Loucy (cell line): ENCODE measurements at regions not wholly inside any gene's neighbourhood (a gene's known extent, or its start where the extent isn't known, plus 50 kb on each side); places are given as distances from the start of the nearest gene placed in this dataset.

Source experiments
- H2AFZ ChIP-seq: fragments of 200-600 bp; sonication (generic); 2 replicates; pipeline ENCODE4 v1.6.0; 2016; ENCODE audit warnings: antibody characterized with exemption, mild to moderate bottlenecking, low read length, moderate library complexity
- H3F3A ChIP-seq: fragments of 200-600 bp; 2 replicates; pipeline ENCODE4 v1.6.0; 2016; ENCODE audit warnings: antibody characterized with exemption, low read depth, mild to moderate bottlenecking
- H3K27me3 ChIP-seq: fragments of 200-600 bp; sonication (generic); 2 replicates; pipeline ENCODE4 v1.6.1; 2014; ENCODE audit warnings: low read length, mild to moderate bottlenecking; ENCODE audit not compliant: insufficient read depth, poor library complexity, severe bottlenecking
- H3K36me3 ChIP-seq: fragments of 200-600 bp; sonication (generic); 2 replicates; pipeline ENCODE4 v1.6.1; 2016; ENCODE audit warnings: low read length; ENCODE audit not compliant: insufficient read depth
- H3K4me1 ChIP-seq: fragments of 200-600 bp; sonication (generic); 2 replicates; pipeline ENCODE4 v1.5.1; 2014; ENCODE audit warnings: low read length, mild to moderate bottlenecking; ENCODE audit not compliant: insufficient read depth, poor library complexity, severe bottlenecking
- H3K4me2 ChIP-seq: fragments of 200-600 bp; sonication (generic); 2 replicates; pipeline ENCODE4 v1.6.0; 2014; ENCODE audit warnings: antibody characterized with exemption, low read length, low read depth, mild to moderate bottlenecking; ENCODE audit not compliant: poor library complexity, severe bottlenecking
- H3K4me3 ChIP-seq: fragments of 200-600 bp; sonication (generic); 2 replicates; pipeline ENCODE4 v1.5.1; 2014; ENCODE audit warnings: low read length, mild to moderate bottlenecking, mixed read lengths; ENCODE audit not compliant: poor library complexity, severe bottlenecking
- H3K79me2 ChIP-seq: fragments of 200-600 bp; sonication (generic); 2 replicates; pipeline ENCODE4 v1.6.1; 2014; ENCODE audit warnings: low read length; ENCODE audit not compliant: insufficient read depth
- H3K9ac ChIP-seq: fragments of 200-600 bp; sonication (generic); 2 replicates; pipeline ENCODE4 v1.6.0; 2014; ENCODE audit warnings: mild to moderate bottlenecking, low read depth, low read length, moderate library complexity; ENCODE audit not compliant: poor library complexity, severe bottlenecking
- H3K9me2 ChIP-seq: fragments of 200-600 bp; sonication (generic); replicated peaks from 2 replicates; pipeline ENCODE4 v1.6.1; 2016; ENCODE audit warnings: low read depth, low read length, mixed read lengths
- H3K9me3 ChIP-seq: fragments of 200-600 bp; sonication (generic); 2 replicates; pipeline ENCODE4 v1.6.1; 2014; ENCODE audit warnings: mild to moderate bottlenecking, antibody characterized with exemption, low read length, low read depth; ENCODE audit not compliant: insufficient read depth
- H4K20me1 ChIP-seq: fragments of 200-600 bp; sonication (generic); 2 replicates; pipeline ENCODE4 v1.6.0; 2014; ENCODE audit warnings: antibody characterized with exemption, low read length, mild to moderate bottlenecking; ENCODE audit not compliant: insufficient read depth, poor library complexity, severe bottlenecking
- EZH2phosphoT487 ChIP-seq: fragments of 200-600 bp; IDR thresholded peaks from 2 replicates; pipeline ENCODE4 v1.6.1; 2018; ENCODE audit warnings: antibody characterized with exemption, mild to moderate bottlenecking, moderate library complexity, borderline replicate concordance
- TF ChIP-seq, protein P1 (sequence below): fragments of 200-600 bp; sonication (generic); conservative IDR thresholded peaks from 2 replicates; pipeline ENCODE4 v1.5.1; 2014; ENCODE audit warnings: mild to moderate bottlenecking, antibody characterized with exemption, low read length

DNA sequence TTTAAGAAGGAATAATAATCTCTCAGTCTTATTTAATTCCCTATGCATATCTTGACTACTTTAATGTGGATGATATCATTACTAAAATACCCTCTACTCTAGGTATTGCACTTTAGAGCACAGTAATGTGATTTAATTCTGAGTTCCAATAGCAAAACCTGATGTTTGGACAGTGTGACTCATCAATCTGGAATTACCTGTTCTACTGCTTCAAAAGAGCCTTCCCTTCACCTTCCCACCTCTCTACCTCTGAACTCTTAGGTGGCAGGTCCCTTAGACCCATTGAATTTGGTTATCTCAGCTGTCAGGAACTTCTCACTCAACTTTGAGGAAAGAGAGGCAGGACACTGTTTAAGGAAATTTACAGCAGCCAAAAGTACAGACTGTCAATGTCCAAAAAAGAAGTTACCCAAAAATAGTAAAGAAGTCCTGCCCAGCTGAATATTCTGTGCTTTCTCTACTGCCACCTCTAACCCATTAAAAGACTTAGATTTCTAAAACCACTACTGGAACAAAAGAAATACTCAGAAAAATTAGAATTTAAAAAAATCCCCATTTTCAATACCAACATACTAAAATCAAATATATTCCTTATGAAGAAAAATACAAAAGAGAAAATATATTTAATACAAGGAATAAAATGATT lies 123.1 kb upstream of the GPM6A start:
- H4K20me1 ChIP-seq: no peaks in the 10 kb centered on the region
- no peaks in the 10 kb centered on the region for H3K9me2 ChIP-seq
- H3K9me3 ChIP-seq: no peaks in the 10 kb centered on the region
- no peak overlapping the region for H3K9ac ChIP-seq
- H2AFZ ChIP-seq: no peak overlapping the region
- no peaks in the 10 kb centered on the region for H3F3A ChIP-seq
- TF ChIP-seq, protein P1, sequence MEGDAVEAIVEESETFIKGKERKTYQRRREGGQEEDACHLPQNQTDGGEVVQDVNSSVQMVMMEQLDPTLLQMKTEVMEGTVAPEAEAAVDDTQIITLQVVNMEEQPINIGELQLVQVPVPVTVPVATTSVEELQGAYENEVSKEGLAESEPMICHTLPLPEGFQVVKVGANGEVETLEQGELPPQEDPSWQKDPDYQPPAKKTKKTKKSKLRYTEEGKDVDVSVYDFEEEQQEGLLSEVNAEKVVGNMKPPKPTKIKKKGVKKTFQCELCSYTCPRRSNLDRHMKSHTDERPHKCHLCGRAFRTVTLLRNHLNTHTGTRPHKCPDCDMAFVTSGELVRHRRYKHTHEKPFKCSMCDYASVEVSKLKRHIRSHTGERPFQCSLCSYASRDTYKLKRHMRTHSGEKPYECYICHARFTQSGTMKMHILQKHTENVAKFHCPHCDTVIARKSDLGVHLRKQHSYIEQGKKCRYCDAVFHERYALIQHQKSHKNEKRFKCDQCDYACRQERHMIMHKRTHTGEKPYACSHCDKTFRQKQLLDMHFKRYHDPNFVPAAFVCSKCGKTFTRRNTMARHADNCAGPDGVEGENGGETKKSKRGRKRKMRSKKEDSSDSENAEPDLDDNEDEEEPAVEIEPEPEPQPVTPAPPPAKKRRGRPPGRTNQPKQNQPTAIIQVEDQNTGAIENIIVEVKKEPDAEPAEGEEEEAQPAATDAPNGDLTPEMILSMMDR: no peak
- no peak for TF ChIP-seq EZH2phosphoT487
- H3K4me1 ChIP-seq: no peaks in the 10 kb centered on the region
- H3K4me2 ChIP-seq: no peak overlapping the region
- no peaks in the 10 kb centered on the region for H3K27me3 ChIP-seq
- no peak overlapping the region for H3K4me3 ChIP-seq
- no peaks in the 10 kb centered on the region for H3K36me3 ChIP-seq
- H3K79me2 ChIP-seq: no peaks in the 10 kb centered on the region

DNA sequence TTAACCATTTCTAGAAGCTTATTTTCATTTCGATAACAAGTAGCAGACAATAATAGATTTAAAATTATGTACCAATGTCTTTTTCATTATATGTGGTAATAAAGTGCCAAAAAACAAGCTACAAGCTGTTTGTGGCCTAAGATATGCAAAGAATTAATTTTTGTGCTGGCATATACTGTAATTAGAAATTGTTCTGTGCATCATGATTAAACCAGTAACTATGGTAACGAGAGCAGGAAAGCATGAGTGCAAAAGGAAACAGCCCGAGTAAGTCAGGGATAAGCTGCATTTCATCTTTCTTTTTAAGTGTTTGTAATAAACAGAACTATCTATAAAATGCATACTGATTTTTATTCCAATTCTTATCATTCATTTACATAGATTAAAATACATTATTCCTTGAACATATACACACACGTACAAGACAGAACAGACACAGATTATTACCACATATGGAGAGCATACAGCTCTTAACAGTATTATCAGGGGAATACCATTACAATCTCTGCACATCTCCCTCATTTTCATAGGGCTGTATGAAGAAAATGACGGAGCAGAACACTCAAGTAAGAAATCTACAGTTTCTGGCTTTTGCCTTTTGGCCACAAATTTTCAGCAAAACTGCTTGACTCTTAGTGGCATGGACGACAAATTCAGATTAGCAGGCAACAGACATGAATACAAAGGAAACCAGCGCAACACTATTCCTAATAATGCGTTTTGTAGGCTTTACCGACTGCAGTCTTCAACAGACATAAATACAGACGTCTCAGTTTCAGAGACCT lies 121.3 kb upstream of the WDR17 start:
- Histone ChIP-seq H3K79me2 (no peaks in the 10 kb centered on the region), H3K4me2 (no peak overlapping the region), H3K4me3 (no peak overlapping the region), H3K9me2 (no peaks in the 10 kb centered on the region), H3K9ac (no peak overlapping the region), H3K4me1 (no peaks in the 10 kb centered on the region), H3K36me3 (no peaks in the 10 kb centered on the region), H3K27me3 (no peaks in the 10 kb centered on the region), H4K20me1 (no peaks in the 10 kb centered on the region), H3K9me3 (no peaks in the 10 kb centered on the region), H2AFZ (no peak overlapping the region), H3F3A (no peaks in the 10 kb centered on the region)
- no peak for TF ChIP-seq EZH2phosphoT487
- TF ChIP-seq, protein P1: no peak

DNA sequence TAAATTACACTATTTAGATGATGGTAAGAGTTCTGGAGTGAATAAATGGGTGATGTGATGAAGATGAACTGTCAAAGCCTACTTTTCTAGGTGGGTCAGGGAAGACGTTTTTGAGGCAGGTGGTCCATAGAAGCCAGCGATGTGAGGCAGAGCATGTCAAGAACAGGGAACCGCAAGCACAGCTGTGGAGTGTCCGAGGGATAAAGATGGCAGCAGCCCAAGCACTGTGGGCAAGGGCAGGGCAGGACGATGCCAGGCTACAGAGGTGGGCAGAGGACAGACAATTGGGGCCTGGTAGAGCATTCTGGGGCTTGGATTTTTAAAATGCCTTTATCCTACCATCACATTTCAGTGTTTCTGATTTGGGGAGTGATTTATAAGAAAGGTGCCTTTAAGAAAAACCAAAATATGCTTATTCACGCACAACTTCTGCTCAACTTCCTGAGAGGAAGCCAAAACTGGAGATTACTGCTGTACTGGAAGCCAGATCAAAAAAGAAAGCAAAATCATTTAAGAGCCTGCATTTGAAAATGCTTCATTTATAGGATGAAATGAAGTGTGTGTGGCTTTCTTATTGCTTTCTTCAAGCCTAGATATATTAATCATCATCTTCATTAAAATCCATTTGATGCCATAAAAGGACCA lies 119.0 kb upstream of the WDR17 start:
- Histone ChIP-seq H3K9me2 (no peaks in the 10 kb centered on the region), H3F3A (no peaks in the 10 kb centered on the region), H3K36me3 (no peaks in the 10 kb centered on the region), H3K4me3 (peak overlapping the region; percentile 12), H3K27me3 (no peaks in the 10 kb centered on the region), H3K4me1 (no peaks in the 10 kb centered on the region), H3K4me2 (peak overlapping the region; percentile 55), H3K79me2 (no peaks in the 10 kb centered on the region), H3K9me3 (no peaks in the 10 kb centered on the region), H2AFZ (no peak overlapping the region), H4K20me1 (no peaks in the 10 kb centered on the region), H3K9ac (no peak overlapping the region)
- TF ChIP-seq, protein P1: no peak
- TF ChIP-seq EZH2phosphoT487: no peak
